IPS DF 19.7 (cell line): ENCODE measurements at regions not wholly inside any gene's neighbourhood (a gene's known extent, or its start where the extent isn't known, plus 50 kb on each side); places are given as distances from the start of the nearest gene placed in this dataset.
"Not testable (repeated sequence)": the region's sequence is repeated elsewhere in the genome, so short reads cannot be mapped to it uniquely, and the experiment has no call there.

Experiments
- DNase-seq: peaks from one replicate; pipeline ENCODE4 v3.0.0-alpha.2; 2013; ENCODE audit warnings: low read depth, low spot score

DNA sequence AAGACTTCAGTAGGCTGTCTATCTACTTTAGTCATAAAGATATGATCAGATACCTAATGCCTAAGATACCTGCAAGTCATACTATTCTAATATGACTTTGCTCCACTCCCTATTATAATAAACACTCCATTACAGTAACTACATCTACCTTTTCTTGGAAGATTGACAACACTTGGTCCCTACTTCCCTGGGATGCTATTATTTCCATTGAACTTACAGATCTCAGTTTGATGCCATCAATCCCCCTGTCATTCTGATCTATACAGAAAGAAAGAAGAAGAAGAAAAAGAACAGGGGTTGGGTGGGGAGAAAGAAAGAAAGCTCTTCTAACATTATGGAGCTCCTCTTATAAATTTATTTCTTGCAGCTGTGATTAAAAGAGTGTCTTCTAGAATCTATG, 889.1 kb upstream of the NRXN1 start:
- DNase-seq, result no peak

DNA sequence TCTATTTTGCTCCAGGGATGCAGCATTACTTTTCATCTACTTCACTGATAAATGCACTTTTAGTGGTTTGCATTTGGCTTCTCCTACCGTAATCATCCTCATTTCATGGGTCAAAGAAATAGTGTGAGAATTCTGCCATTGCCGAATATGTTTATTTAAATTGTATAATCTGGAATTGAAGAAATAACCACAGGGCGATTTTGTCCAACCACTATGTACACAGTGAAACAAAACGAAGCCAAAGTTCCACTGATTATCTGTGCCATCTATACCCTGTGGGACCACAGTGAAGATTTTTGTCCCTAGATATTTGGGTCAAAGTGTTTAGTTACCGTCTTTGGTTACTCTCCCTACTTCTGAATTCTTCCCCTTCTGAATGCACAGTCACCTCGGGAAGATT, 888.6 kb upstream of the NRXN1 start:
- DNase-seq, result no peak

DNA sequence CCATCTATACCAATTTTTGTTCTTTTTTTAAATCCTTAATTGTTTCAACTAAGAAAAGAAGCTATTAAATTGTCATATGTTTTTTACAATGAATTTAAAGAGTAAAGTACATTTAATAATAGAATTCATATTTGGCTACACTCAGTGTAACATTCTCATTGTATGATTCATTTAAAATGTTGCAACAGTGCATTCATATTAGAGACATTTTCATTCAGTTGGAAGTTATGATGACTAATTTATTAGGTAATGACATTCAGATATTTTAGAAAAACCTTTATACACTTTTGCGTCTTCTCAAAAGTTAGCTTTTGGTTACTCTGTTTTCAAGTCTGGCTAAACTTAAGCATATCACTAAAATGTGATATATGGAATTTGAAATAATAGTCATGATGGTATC, 887.5 kb upstream of the NRXN1 start:
- DNase-seq, result no peak

DNA sequence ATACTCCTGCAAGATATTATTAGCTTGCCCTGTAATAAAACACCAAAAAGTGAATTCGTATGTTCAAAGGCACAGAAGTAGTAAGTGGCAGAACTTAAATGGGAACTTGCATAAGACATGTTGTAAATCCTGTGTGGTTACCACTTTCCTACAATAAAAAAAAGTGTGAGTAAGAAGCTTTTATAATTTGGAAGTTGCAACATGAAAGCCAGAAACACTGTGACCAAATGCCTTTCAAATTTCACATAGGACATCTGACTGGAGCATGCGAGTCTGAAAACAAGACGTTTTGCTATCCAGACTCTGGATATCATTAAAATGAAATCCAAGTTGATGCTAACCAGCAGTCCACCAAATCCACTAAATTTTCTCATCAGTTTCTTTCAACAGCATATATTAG, 886.2 kb upstream of the NRXN1 start:
- DNase-seq, result no peak

DNA sequence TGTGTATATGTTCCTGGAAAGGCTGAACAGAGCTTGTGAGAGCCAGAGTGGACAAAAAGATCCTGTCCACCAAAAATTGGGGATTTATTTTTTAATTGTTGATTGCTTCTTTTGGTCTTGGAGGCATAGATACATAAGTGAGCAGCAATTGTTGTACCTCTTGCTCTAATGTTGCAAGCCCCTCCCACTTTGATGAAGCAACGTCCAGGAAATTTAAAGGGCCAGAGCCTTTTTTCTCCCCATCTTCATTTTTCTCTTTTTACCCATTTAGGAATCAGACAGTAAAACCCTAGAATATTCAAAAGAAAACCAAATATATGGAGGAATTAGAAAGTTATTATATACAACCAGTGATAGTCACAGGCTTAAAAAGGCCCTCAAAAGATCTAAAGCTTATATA, 871.8 kb upstream of the NRXN1 start:
- DNase-seq, result no peak

DNA sequence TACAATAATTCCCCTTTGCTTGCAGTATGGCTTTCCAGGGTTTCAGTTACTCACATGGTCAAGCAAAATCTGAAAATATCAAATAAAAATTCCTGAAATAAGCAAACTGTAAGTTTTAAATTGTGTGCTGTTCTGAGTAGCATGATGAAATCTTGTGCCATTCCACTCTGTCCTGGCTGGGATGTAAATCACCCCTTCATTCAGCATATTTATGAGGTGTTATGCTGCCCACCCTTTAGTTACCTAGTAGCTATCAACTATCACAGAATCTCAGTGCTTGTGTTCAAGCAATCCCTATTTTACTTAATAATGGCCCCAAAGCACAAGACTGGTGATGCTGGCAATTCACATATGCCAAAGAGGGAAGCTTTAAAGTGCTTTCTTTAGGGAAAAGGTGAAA, 867.7 kb upstream of the NRXN1 start:
- DNase-seq, result no peak

DNA sequence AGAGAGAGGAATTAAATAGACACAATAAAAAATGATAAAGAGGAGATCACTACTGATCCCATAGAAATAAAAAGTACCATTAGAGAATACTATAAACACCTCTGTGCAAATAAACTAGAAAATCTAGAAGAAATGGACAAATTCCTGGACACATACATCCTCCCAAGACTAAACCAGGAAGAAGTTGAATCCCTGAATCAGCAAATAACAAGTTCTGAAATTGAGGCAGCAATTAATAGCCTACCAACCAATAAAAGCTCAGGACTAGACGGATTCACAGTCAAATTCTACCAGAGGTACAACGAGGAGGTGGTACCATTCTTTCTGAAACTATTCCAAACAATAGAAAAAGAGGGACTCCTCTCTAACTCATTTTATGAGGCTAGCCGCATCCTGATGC, 862.7 kb upstream of the NRXN1 start:
- not testable (repeated sequence) for DNase-seq

DNA sequence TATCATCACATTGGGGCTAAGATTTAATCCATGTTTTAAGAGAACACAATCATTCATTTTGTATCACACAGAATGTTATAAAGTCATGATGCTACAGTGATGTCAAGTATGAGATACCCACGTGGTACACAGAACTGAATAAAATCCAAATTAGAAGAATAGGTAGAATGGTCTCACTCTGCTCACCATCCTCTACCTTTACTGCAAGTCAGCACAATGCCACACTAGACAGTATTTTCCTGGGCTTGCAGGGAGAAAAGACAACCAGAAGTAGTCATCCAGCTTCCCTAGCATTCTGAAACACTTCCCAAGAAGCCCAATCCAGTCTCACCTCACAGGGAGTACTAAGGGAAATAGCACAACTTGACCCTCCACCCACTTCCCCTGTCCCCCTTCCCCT, 856.2 kb upstream of the NRXN1 start:
- no peak for DNase-seq

DNA sequence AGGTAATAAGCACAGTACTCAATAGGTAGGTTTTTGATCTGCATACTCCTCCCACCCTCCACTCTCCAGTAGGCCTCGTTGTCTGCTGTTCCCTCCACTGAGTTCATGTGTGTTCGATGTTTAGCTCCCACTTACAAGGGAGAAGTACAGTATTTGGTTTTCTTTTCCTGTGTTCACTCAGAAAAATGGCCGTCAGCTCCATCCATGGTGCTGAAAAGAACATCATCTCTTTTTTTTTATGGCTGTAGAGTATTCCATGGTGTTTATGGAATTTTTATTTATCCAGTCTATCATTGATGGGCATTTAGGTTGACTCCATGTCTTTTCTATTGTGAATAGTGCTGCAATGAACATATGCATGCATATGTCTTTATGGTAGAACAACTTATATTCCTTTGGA, 849.7 kb upstream of the NRXN1 start:
- DNase-seq, result no peak

DNA sequence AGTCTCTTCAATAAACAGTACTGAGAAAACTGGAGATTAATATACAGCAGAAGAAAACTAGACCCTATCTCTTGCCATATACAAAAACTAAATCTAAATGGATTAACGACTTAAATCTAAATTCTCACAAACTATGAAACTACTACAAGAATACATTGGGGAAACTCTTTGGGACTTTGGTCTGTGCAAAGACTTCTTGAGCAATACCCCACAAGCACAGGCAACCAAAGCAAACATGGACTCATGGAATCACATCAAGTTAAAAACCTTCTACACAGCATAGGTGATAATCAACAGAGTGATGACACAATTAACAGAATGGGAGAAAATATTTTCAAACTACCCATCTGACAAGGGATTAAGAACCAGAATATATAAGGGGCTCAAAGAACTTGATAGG, 848.2 kb upstream of the NRXN1 start:
- DNase-seq, result no peak

DNA sequence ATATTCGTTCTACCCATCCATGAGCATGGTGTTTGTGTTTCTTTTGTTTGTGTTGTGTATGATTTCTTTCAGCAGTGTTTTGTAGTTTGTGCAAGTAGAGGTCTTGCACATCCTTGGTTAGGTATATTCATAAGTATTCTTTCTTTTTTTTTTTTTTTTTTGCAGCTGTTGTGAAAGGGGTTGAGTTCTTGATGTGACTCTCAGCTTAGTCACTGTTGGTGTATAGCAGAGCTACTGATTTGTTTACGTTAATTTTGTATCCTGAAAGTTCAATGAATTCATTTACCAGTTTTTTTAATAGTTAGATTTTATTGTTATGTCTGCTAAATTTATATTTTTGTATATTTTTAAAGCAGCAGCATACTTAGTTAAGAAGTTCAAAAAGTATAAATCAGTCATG, 834.4 kb upstream of the NRXN1 start:
- no peak for DNase-seq

DNA sequence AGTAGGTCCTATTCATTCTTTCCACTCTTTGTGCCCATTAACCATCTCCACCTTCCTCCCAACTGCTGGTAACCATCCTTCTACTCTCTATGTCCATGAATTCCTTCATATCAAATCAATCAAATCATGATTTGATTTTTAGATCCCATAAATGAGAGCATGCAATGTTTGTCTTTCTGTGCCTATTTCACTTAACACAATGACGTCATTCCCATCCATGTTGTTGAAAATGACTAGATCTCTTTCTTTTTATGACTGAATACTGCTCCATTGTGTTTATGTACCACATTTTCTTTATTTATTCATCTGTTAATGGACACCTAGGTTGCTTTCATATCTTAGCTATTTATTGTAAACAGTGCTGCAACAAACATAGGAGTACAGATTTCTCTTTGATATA, 827.3 kb upstream of the NRXN1 start:
- DNase-seq, result no peak

DNA sequence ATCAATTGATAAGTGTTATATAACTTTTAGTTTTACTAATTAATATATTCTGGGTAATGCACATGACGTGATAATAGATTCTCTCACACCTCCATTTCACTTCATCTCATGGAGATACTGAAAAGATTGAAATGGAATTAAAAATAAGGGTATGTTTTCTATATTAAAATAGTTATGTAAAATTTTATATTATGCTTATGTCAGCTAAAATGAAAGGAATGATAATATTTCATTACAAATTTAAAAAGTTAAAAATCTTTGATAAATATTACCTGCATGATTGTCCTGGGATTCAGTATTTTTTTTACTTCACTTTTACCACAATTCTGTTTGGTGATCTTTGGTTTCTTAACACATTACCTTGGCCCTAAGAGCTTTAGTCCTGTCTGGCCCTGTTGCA, 823.8 kb upstream of the NRXN1 start:
- DNase-seq, result no peak

DNA sequence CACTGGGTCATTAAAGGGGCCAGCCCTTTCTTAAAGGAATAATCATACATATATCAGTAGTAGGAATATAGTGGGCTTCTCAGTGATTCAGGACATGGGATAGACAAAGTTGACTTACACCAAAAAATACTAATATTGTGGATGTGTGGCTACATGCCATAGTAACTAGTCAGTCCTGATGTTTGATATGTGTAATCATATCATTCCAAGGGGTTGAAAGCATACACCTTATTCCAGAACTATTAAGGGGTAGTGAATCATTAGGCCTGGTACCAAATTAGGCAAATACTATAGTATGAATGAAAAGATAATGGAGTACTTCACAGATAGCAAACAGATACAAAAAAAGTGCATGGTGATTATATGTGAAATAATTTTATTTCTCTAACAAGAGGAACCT, 814.9 kb upstream of the NRXN1 start:
- DNase-seq, result no peak

DNA sequence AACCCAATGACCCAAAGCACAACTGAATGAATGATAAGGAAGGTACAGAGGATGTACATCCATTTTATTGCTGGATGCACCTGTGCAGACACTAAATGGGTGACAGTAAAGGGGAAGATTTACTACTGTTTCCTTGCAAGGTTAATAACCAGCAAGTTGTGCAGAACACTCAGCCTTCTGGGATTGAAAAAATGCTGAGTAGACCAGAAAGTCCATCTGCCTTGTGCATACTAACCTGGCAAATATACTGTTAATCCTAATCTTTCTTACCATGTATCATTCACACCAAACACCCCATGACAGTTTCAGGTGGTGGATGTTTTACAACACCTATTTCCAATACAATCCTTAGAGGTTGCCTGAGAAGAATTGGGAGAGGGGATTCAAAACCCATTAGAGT, 814.1 kb upstream of the NRXN1 start:
- DNase-seq, result no peak

DNA sequence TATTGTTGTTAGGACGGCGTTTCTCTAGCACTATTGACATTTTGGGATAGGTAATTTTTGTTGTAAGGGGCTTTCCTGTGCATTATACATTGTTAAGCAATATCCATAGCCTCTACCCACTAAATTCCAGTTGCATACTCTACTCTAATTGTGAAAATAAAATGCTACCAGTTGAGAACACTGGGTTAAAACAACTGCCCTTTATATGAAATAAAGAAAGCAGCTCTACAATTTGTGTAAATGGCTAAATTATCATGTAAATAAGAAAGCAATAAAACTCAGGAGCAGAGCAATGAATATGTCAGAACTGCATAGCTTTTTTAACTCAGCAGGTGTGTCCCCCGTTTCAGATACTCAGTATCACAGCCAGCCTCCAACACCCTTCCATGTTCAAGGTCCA, 812.7 kb upstream of the NRXN1 start:
- DNase-seq, result no peak

DNA sequence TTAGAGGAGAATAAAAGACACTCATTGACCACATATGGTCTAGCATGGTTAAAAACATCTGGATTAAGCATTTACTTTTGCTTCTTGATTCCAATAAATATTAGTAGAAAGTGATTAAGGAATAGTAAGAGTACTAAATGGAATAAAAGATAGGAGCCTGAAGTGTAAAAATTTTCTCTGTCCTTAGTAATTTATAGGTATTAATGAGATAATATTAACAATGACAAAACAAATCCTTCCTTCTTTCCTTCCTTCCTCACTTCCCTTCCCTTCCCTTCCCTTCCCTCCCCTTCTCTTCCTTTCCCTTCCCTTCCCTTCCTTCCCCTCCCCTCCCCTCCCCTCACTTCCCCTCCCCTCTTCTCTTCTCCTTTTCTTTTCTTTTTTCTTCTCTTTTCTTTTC, 797.5 kb upstream of the NRXN1 start:
- DNase-seq, result no peak

DNA sequence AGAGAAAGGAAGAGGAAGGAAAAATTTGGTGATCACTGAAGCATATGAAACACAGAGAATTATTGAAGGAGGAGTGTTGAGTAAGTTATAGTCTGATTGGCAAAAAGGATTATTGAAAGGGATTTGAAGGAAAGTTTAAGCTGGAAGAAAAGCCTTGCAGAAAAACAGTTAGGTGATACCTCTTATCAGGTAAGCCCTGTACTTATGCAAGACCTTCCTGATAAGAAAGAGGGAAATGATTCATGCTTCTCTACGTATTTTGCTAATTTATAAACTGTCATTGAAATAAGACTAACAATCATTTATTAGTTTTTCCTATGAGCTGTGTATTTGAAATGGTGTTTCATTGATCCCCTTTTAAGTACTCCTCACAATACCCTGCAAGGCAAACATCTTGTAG, 793.9 kb upstream of the NRXN1 start:
- no peak for DNase-seq

DNA sequence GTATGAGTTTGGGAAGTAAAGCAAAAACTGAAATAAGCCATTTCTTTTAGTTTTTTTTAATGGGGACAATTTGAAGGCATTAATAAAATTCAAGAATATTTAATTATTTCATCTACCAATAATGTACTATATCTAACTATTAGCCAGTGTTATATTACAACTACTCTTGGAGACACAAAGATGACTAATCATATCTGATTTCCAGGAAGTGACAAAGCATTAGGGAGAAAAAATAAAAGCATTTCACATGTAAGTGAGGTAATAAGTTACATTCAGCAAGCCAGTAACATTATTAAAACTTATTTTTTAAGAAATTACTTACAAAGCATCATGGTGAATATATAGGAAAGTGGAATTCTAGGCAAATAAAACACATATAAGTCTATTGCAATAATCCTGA, 781.3 kb upstream of the NRXN1 start:
- DNase-seq, result no peak

DNA sequence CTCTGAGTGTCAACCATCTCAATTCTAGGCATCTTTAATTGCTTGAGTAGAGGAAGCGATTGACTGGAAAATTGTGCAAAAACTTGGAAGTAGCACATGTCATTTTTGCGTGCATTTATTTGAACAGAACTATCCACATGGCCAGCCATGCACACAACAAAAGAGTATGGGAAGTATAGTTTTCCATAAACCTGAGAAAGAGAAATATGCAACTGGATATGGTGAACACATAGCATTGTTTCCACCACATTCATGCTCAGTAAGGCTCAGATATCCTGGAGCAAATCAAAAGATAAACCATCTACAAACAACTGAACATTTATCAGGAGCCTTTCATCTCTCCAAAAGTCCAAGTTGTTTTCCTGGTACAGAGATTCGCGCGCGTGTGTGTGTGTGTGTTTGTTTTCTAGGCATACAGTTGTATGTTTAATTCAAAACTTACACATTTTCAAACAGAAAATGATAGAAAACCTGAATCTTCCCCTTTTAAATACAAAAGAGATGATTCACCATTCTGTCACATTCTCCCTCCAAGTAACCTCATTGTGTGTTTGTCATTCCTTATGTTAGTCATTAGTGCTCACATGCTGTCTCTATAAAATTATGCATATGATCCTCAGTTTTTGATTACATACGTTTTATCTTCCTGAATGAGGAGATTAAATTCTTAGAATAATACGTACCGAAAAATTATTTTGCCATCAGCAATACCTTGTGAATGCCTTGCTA, 780.4 kb upstream of the NRXN1 start:
- DNase-seq, result no peak

DNA sequence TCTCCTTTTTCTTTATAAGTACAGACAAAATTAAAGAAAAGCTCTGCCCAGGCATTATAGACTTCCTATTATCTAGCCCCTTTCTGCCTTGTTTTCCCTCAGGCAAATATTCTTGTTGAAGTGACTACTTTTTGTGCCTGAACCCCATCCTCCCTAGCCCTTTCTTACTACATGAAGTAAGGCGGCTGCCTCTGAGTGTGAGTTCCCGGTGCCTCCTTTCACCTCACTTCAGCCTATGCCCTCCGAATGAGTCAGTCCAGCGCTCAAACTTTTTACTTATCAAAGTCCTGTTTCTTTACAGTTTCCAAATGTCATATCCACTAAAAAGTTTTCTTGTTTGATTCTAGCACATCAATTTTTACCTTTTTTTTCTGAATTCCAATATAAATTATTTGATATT, 778.3 kb upstream of the NRXN1 start:
- no peak for DNase-seq

DNA sequence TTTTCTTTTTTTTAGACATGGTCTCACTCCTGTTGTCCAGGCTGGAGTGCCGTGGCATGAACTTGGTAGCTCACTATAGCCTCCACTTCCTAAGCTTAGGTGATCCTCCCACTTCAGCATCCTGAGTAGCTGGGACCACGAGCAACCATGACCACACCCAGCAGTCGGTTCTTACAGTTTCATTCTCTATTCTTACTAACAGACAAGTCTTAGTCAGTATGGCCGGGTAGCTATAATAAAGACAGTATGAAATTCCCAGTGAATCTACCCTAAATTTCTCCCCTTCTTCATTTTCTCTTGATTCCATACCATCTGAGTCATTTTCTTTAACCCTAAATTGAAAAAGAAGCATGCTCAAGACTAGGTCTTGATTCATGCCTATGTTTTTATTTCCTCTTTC, 775.3 kb upstream of the NRXN1 start:
- no peak for DNase-seq

DNA sequence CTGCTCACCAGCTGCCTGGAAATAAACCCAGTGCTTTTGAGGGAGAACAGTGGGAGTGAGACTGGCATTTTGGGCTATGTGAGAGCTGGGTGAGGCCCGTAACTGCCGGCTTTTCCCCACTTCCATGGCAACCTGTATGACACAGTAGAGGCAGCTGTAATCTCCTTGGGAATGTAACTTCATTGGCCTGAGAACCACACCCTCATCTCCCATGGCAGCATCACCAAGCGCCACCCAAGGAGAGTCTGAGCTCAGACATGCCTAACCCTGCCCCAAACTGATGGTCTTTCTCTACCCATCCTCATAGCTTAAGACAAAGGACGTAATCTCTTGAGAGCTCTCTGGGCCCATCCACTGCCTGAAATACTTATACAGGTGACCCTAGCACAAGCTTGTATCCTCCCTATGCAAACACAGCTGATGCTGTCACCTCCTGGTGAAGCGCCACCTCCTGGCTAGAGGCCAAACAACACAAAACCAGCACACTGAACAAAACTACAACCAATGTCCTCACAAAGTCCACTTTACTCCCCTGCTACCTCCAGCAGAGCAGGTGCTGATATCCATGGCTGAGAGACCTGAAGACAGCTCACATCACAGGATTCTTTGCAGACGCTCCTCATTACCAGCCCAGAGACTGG, 763.4 kb upstream of the NRXN1 start:
- DNase-seq, result peak; percentile 33

DNA sequence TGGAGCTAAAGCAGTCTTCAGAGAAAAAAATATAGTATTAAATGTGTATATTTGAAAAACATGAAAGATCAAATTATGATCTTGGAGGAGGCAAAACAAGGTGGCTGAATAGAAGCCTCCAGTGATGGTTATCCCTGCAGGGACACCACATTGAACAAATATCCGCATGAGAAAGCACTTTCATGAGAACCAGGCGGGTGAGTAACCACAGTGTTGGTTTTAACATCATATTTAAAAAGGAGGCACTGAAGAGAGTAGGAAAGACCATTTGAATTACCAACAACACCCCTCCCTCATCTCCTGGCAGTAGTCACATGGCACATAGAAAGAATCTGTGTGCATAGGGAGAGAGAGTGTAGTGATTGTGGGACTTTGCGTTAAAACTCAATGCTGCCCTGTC, 759.6 kb upstream of the NRXN1 start:
- DNase-seq, result no peak
